ENCODE measurements at regions not wholly inside any gene's neighbourhood (a gene's known extent, or its start where the extent isn't known, plus 50 kb on each side); places are given as distances from the start of the nearest gene placed in this dataset.

GRCh38 chr2:145875016-145875415 lies 1355.1 kb upstream of the ZEB2 start:
- Histone ChIP-seq H3K27me3 (no peaks in the 10 kb centered on the region), H3K36me3 (no peaks in the 10 kb centered on the region), H3K4me1 (ENCODE audit: control insufficient read depth in 1 of 2, insufficient read depth in 1 of 2, low read depth in 1 of 2, low read length in 1 of 2) (no peaks in the 10 kb centered on the region), H3K27ac (no peak overlapping the region), H3K9me3 (no peaks in the 10 kb centered on the region), H3K4me3 (ENCODE audit: low read depth in 1 of 2, low read length in 1 of 2) (no peak overlapping the region)
- TF ChIP-seq CTCF (IDR thresholded peaks at IDR 0.05): no peak

- Histone ChIP-seq H3K4me3 (ENCODE audit: low read depth in 1 of 2, low read length in 1 of 2) (no peak overlapping the region), H3K9me3 (no peaks in the 10 kb centered on the region), H3K4me1 (ENCODE audit: control insufficient read depth in 1 of 2, insufficient read depth in 1 of 2, low read depth in 1 of 2, low read length in 1 of 2) (no peaks in the 10 kb centered on the region), H3K27me3 (no peaks in the 10 kb centered on the region), H3K36me3 (no peaks in the 10 kb centered on the region), H3K27ac (no peak overlapping the region)
- no peak for TF ChIP-seq CTCF (IDR thresholded peaks at IDR 0.05)
These were observed 1354.5 kb upstream of the ZEB2 start for GRCh38 chr2:145874466-145874865.

GRCh38 chr2:145864501-145864900 lies 1344.6 kb upstream of the ZEB2 start:
- Histone ChIP-seq H3K27ac (no peak overlapping the region), H3K27me3 (no peaks in the 10 kb centered on the region), H3K9me3 (no peaks in the 10 kb centered on the region), H3K4me3 (ENCODE audit: low read depth in 1 of 2, low read length in 1 of 2) (no peak overlapping the region), H3K4me1 (ENCODE audit: control insufficient read depth in 1 of 2, insufficient read depth in 1 of 2, low read depth in 1 of 2, low read length in 1 of 2) (no peaks in the 10 kb centered on the region), H3K36me3 (no peaks in the 10 kb centered on the region)
- TF ChIP-seq CTCF (IDR thresholded peaks at IDR 0.05): no peak

- H3K36me3 ChIP-seq: no peaks in the 10 kb centered on the region
- no peak for TF ChIP-seq CTCF (IDR thresholded peaks at IDR 0.05)
- H3K4me3 ChIP-seq (ENCODE audit: low read depth in 1 of 2, low read length in 1 of 2): no peak overlapping the region
- no peaks in the 10 kb centered on the region for H3K27me3 ChIP-seq
- H3K9me3 ChIP-seq: no peaks in the 10 kb centered on the region
- H3K27ac ChIP-seq: no peak overlapping the region
- H3K4me1 ChIP-seq (ENCODE audit: control insufficient read depth in 1 of 2, insufficient read depth in 1 of 2, low read depth in 1 of 2, low read length in 1 of 2): no peaks in the 10 kb centered on the region
These were observed 1342.0 kb upstream of the ZEB2 start for GRCh38 chr2:145861940-145862339.

GRCh38 chr2:145860083-145860482 lies 1340.2 kb upstream of the ZEB2 start:
- no peaks in the 10 kb centered on the region for H3K9me3 ChIP-seq

More at GRCh38 chr2:145860083-145860482, 1340.2 kb upstream of the ZEB2 start:
- H3K4me3 ChIP-seq (ENCODE audit: low read depth in 1 of 2, low read length in 1 of 2): no peak overlapping the region
- no peaks in the 10 kb centered on the region for H3K27me3 ChIP-seq
- H3K27ac ChIP-seq: no peak overlapping the region
- no peaks in the 10 kb centered on the region for H3K36me3 ChIP-seq
- H3K4me1 ChIP-seq (ENCODE audit: control insufficient read depth in 1 of 2, insufficient read depth in 1 of 2, low read depth in 1 of 2, low read length in 1 of 2): no peaks in the 10 kb centered on the region
- no peak for TF ChIP-seq CTCF (IDR thresholded peaks at IDR 0.05)

Data from neutrophil (primary cell).